Activated CD4-positive, alpha-beta T cell treated with anti-CD3 and anti-CD28 coated beads for 1 hour (primary cell): ENCODE measurements at regions not wholly inside any gene's neighbourhood (a gene's known extent, or its start where the extent isn't known, plus 50 kb on each side); places are given as distances from the start of the nearest gene placed in this dataset.

ENCODE experiments used
- DNase-seq: peaks from one replicate; pipeline ENCODE4 v3.0.0-alpha.2; 2020

GRCh38 chr16:5381481-5381880, 283.9 kb upstream of the EEF2KMT start:
- DNase-seq, result no peak

- DNase-seq, result no peak
Observed at GRCh38 chr16:5379954-5380353, 282.4 kb upstream of the EEF2KMT start.

- no peak for DNase-seq
Observed at GRCh38 chr16:5378531-5378930, 280.9 kb upstream of the EEF2KMT start.

GRCh38 chr16:5377280-5377898, 279.8 kb upstream of the EEF2KMT start:
- no peak for DNase-seq

- no peak for DNase-seq
Observed at GRCh38 chr16:5374184-5374583, 276.6 kb upstream of the EEF2KMT start.

GRCh38 chr16:5367951-5368350, 270.4 kb upstream of the EEF2KMT start:
- DNase-seq, result no peak

GRCh38 chr16:5366126-5366525, 268.5 kb upstream of the EEF2KMT start:
- DNase-seq, result no peak

GRCh38 chr16:5364186-5364585, 266.6 kb upstream of the EEF2KMT start:
- DNase-seq, result no peak

GRCh38 chr16:5361322-5361721, 263.7 kb upstream of the EEF2KMT start:
- no peak for DNase-seq

GRCh38 chr16:5354645-5355044, 257.1 kb upstream of the EEF2KMT start:
- no peak for DNase-seq

GRCh38 chr16:5349670-5350517, 252.3 kb upstream of the EEF2KMT start:
- DNase-seq, result no peak

GRCh38 chr16:5349101-5349500, 251.5 kb upstream of the EEF2KMT start:
- DNase-seq, result no peak

GRCh38 chr16:5347561-5347960, 250.0 kb upstream of the EEF2KMT start:
- DNase-seq, result no peak

GRCh38 chr16:5336941-5337340, 239.3 kb upstream of the EEF2KMT start:
- DNase-seq, result no peak

GRCh38 chr16:5333991-5334390, 236.4 kb upstream of the EEF2KMT start:
- no peak for DNase-seq

GRCh38 chr16:5333126-5333525, 235.5 kb upstream of the EEF2KMT start:
- DNase-seq, result no peak

- no peak for DNase-seq
Observed at GRCh38 chr16:5330058-5330457, 232.5 kb upstream of the EEF2KMT start.

- no peak for DNase-seq
Observed at GRCh38 chr16:5328546-5328945, 231.0 kb upstream of the EEF2KMT start.

- DNase-seq, result no peak
Observed at GRCh38 chr16:5326395-5326794, 228.8 kb upstream of the EEF2KMT start.

- no peak for DNase-seq
Observed at GRCh38 chr16:5325932-5326331, 228.3 kb upstream of the EEF2KMT start.

GRCh38 chr16:5323284-5324141, 225.9 kb upstream of the EEF2KMT start:
- no peak for DNase-seq

- DNase-seq, result no peak
Observed at GRCh38 chr16:5321930-5322329, 224.3 kb upstream of the EEF2KMT start.

- DNase-seq, result no peak
Observed at GRCh38 chr16:5319799-5320198, 222.2 kb upstream of the EEF2KMT start.

- DNase-seq, result no peak
Observed at GRCh38 chr16:5315914-5316313, 218.3 kb upstream of the EEF2KMT start.
